ENCODE measurements at regions not wholly inside any gene's neighbourhood (a gene's known extent, or its start where the extent isn't known, plus 50 kb on each side); places are given as distances from the start of the nearest gene placed in this dataset.

DNA sequence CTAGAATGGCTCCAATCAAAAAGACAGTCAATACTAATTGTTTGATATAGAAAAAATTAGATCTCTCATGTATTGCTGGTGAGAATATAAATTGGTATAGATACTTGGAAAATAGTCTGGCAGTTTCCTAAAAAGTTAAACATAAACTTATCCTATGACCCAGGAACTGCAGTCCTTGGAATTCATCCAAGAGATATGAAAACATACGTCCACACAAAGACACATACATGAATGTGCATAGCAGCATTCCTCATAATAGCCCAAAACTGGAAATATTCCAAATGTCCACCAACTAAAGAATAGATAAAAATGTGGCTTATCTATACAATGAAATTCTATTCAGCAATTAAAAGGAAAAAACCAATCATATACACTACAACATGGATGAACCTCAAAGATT lies 128.4 kb downstream of the ZFAND4 start:
- TF ChIP-seq ZFP69B (tag by site-specific recombination; IDR thresholded peaks at IDR 0.05) = no peak
- TF ChIP-seq TCF7L2 (IDR thresholded peaks at IDR 0.05; ENCODE audit: borderline replicate concordance, low read depth, low read length) = no peak
- TF ChIP-seq HOXC10 (CRISPR knock-in tag; IDR thresholded peaks at IDR 0.05) = no peak
- TF ChIP-seq ZNF23 (tag by site-specific recombination; IDR thresholded peaks at IDR 0.05; ENCODE audit: borderline replicate concordance) = no peak
- no peak for TF ChIP-seq ZNF548 (tag by site-specific recombination; IDR thresholded peaks at IDR 0.05)
- TF ChIP-seq ZFP37 (tag by site-specific recombination; IDR thresholded peaks at IDR 0.05) = no peak
- no peak for TF ChIP-seq ZNF114 (tag by site-specific recombination; IDR thresholded peaks at IDR 0.05)
- TF ChIP-seq ZNF670 (tag by site-specific recombination; IDR thresholded peaks at IDR 0.05; ENCODE audit: low read depth) = no peak
- no peak for TF ChIP-seq ZNF555 (tag by site-specific recombination; conservative IDR thresholded peaks at IDR 0.05)
- TF ChIP-seq, protein P1, sequence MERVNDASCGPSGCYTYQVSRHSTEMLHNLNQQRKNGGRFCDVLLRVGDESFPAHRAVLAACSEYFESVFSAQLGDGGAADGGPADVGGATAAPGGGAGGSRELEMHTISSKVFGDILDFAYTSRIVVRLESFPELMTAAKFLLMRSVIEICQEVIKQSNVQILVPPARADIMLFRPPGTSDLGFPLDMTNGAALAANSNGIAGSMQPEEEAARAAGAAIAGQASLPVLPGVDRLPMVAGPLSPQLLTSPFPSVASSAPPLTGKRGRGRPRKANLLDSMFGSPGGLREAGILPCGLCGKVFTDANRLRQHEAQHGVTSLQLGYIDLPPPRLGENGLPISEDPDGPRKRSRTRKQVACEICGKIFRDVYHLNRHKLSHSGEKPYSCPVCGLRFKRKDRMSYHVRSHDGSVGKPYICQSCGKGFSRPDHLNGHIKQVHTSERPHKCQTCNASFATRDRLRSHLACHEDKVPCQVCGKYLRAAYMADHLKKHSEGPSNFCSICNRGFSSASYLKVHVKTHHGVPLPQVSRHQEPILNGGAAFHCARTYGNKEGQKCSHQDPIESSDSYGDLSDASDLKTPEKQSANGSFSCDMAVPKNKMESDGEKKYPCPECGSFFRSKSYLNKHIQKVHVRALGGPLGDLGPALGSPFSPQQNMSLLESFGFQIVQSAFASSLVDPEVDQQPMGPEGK (tag by site-specific recombination; IDR thresholded peaks at IDR 0.05) = no peak
- TF ChIP-seq, protein P2, sequence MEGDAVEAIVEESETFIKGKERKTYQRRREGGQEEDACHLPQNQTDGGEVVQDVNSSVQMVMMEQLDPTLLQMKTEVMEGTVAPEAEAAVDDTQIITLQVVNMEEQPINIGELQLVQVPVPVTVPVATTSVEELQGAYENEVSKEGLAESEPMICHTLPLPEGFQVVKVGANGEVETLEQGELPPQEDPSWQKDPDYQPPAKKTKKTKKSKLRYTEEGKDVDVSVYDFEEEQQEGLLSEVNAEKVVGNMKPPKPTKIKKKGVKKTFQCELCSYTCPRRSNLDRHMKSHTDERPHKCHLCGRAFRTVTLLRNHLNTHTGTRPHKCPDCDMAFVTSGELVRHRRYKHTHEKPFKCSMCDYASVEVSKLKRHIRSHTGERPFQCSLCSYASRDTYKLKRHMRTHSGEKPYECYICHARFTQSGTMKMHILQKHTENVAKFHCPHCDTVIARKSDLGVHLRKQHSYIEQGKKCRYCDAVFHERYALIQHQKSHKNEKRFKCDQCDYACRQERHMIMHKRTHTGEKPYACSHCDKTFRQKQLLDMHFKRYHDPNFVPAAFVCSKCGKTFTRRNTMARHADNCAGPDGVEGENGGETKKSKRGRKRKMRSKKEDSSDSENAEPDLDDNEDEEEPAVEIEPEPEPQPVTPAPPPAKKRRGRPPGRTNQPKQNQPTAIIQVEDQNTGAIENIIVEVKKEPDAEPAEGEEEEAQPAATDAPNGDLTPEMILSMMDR (tag by site-specific recombination; IDR thresholded peaks at IDR 0.05) = no peak
- TF ChIP-seq ZNF132 (tag by site-specific recombination; IDR thresholded peaks at IDR 0.05; ENCODE audit: borderline replicate concordance) = no peak
- TF ChIP-seq ZNF426 (tag by site-specific recombination; IDR thresholded peaks at IDR 0.05) = no peak
- TF ChIP-seq ZNF324 (tag by site-specific recombination; IDR thresholded peaks at IDR 0.05) = no peak

All from HEK293 (cell line).